ENCODE measurements at regions not wholly inside any gene's neighbourhood (a gene's known extent, or its start where the extent isn't known, plus 50 kb on each side); places are given as distances from the start of the nearest gene placed in this dataset.

- no peak for TF ChIP-seq CTCF (IDR thresholded peaks at IDR 0.05)
- no peak for TF ChIP-seq POLR2A (IDR thresholded peaks at IDR 0.05)
These were observed 96.3 kb downstream of the OSR1 start for GRCh38 chr2:19262150-19262549.
